B cell (primary cell): ENCODE measurements at regions not wholly inside any gene's neighbourhood (a gene's known extent, or its start where the extent isn't known, plus 50 kb on each side); places are given as distances from the start of the nearest gene placed in this dataset.

Experiments used
- ATAC-seq: fragments of 200-7000 bp; cut with Tn5 transposase; one replicate; pipeline ENCODE4 v1.10.0; 2021; ENCODE audit warnings: low read depth, mild to moderate bottlenecking, moderate number of reproducible peaks, moderate library complexity
- CTCF ChIA-PET: fragments of 350-600 bp; sonication (Branson Sonifier 250); formaldehyde crosslinking; loops from one replicate; lab custom pipeline; 2021; ENCODE audit warnings: antibody characterized with exemption, inconsistent platforms; lab: Charles Lee
- POLR2A ChIA-PET: fragments of 350-600 bp; sonication (Branson Sonifier 250); formaldehyde crosslinking; loops from one replicate; lab custom pipeline; 2021; ENCODE audit warnings: antibody characterized with exemption; lab: Charles Lee
- DNase-seq: peaks from one replicate; pipeline ENCODE4 v3.0.0; 2013
- H2AFZ ChIP-seq: 2 replicates; pipeline ENCODE4 v1.6.1; 2012; ENCODE audit warnings: mild to moderate bottlenecking, low read depth, low read length; ENCODE audit not compliant: insufficient read depth, poor library complexity, severe bottlenecking
- H3K27ac ChIP-seq, 2 donors: 1 replicate in 1 of 2; 2 replicates in 1 of 2; pipeline ENCODE4 v1.5.1; 2012 to 2013; ENCODE audit warnings: low read length in 2 of 2, mild to moderate bottlenecking in 2 of 2, moderate library complexity in 1 of 2
- H3K27me3 ChIP-seq, 4 experiments: fragments of 200-600 bp in 1 of 4; sonication (generic) in 1 of 4; replicated peaks in 1 of 4; 1 replicate in 2 of 4; 2 replicates in 2 of 4; pipeline versions ENCODE4 v1.6.1 to v1.7.0; 2013 to 2016; ENCODE audit warnings: low read length in 3 of 4, mild to moderate bottlenecking in 2 of 4, mixed read lengths in 1 of 4, moderate library complexity in 1 of 4; ENCODE audit not compliant: insufficient read depth in 4 of 4, control insufficient read depth in 3 of 4; ENCODE audit errors: control extremely low read depth in 1 of 4
- H3K36me3 ChIP-seq, 2 experiments: replicated peaks in 1 of 2; 1 replicate in 1 of 2; 2 replicates in 1 of 2; pipeline versions ENCODE4 v1.6.1 to v1.7.1; 2013; ENCODE audit warnings: low read length in 1 of 2; ENCODE audit not compliant: insufficient read depth in 2 of 2, control insufficient read depth in 1 of 2; ENCODE audit errors: control extremely low read depth in 1 of 2, extremely low read depth in 1 of 2
- H3K4me1 ChIP-seq, 2 donors: fragments of 200-600 bp in 1 of 2; sonication (generic) in 1 of 2; 1 replicate in 1 of 2; 2 replicates in 1 of 2; pipeline versions ENCODE4 v1.5.1 to v1.6.1; 2013 to 2017; ENCODE audit warnings: low read length in 2 of 2; ENCODE audit not compliant: control insufficient read depth in 2 of 2, insufficient read depth in 2 of 2
- H3K4me2 ChIP-seq: replicated peaks from 2 replicates; pipeline ENCODE3; 2012; ENCODE audit warnings: mild to moderate bottlenecking, low read depth, low read length; ENCODE audit not compliant: poor library complexity, severe bottlenecking
- H3K4me3 ChIP-seq, 5 experiments: fragments of 200-600 bp in 1 of 5; sonication (generic) in 1 of 5; 1 replicate in 3 of 5; 2 replicates in 2 of 5; pipeline versions ENCODE4 v1.5.1 to v1.7.0; 2011 to 2016; ENCODE audit warnings: low read length in 4 of 5, mild to moderate bottlenecking in 4 of 5, low read depth in 2 of 5, control low read depth in 1 of 5, moderate library complexity in 1 of 5; ENCODE audit not compliant: insufficient read depth in 1 of 5; ENCODE audit errors: control extremely low read depth in 1 of 5, extremely low read depth in 1 of 5
- H3K79me2 ChIP-seq: fragments of 200-600 bp; sonication (generic); one replicate; pipeline ENCODE4 v1.6.0; 2016; ENCODE audit warnings: low read length; ENCODE audit not compliant: control insufficient read depth, insufficient read depth
- H3K9ac ChIP-seq: fragments of 200-600 bp; sonication (generic); 2 replicates; pipeline ENCODE4 v1.6.1; 2017; ENCODE audit warnings: mild to moderate bottlenecking, low read length, moderate library complexity
- H3K9me3 ChIP-seq, 3 donors: one replicate each; pipeline versions ENCODE4 v1.6.1 to v1.7.1; 2013; ENCODE audit warnings: low read length in 2 of 3; ENCODE audit not compliant: control insufficient read depth in 2 of 3, insufficient read depth in 1 of 3; ENCODE audit errors: control extremely low read depth in 1 of 3
- H4K20me1 ChIP-seq: 2 replicates; pipeline ENCODE4 v1.6.0; 2012; ENCODE audit warnings: mild to moderate bottlenecking, low read length; ENCODE audit not compliant: insufficient read depth, control insufficient read depth, poor library complexity, severe bottlenecking
- H3K27ac Mint-ChIP-seq: one replicate; pipeline ENCODE4 v1.8.0; 2021; ENCODE audit warnings: mixed read lengths
- H3K27me3 Mint-ChIP-seq: one replicate; pipeline ENCODE4 v1.8.0; 2021; ENCODE audit warnings: mixed read lengths
- H3K4me1 Mint-ChIP-seq: one replicate; pipeline ENCODE4 v1.8.0; 2021; ENCODE audit warnings: mixed read lengths
- H3K4me3 Mint-ChIP-seq: one replicate; pipeline ENCODE4 v1.8.0; 2021; ENCODE audit warnings: mixed read lengths
- H3K9me3 Mint-ChIP-seq: one replicate; pipeline ENCODE4 v1.8.0; 2022; ENCODE audit warnings: mixed read lengths; ENCODE audit not compliant: insufficient read depth
- CTCF ChIP-seq: fragments of 200-600 bp; IDR thresholded peaks from one replicate; pipeline ENCODE4 v1.8.0; 2022; ENCODE audit warnings: antibody characterized with exemption, mild to moderate bottlenecking
- EZH2 ChIP-seq: IDR thresholded peaks from 2 replicates; pipeline ENCODE4 v1.6.1; 2012; ENCODE audit warnings: borderline replicate concordance, low read depth, mild to moderate bottlenecking, moderate library complexity, low read length; ENCODE audit not compliant: insufficient read depth, poor library complexity, severe bottlenecking
- WGBS: methylation state at CpG from one replicate; pipeline ENCODE4 v1.1.5; 2013; ENCODE audit warnings: missing lambda C conversion rate; ENCODE audit not compliant: insufficient coverage; 5-methylcytosine and 5-hydroxymethylcytosine counted together
- intact Hi-C: fragments of 100-400 bp; cut with micrococcal nuclease; formaldehyde crosslinking; loops from one replicate; pipeline ENCODE4 v1.10.0; 2022

DNA sequence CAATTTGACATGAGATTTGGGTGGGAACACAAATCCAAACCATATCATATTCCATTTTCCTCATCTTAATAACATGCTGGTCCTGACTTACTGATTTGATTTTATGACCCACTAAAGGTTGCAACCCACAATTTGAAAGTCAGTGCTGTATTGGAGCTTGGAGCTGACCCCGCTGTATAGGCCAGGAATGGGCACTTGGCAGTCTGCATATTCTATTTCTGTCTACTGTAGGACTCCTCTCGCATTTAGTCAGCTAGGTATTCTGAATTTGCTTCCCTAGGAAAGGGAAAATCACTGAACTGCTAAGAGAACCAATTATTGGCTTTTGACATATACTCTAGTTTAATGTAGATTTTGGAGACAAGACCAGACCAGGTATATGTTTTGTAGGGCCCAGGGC lies 157.0 kb downstream of the MFSD1 start:
- no peak overlapping the region for H3K27ac ChIP-seq
- peaks cover 0 to 5% (median 0%) of the 10 kb centered on the region in 3 donors for H3K9me3 ChIP-seq
- Mint-ChIP-seq H3K27ac (no peak overlapping the region), H3K9me3 (peaks cover 2% of the 10 kb centered on the region), H3K4me1 (no peaks in the 10 kb centered on the region), H3K27me3 (peaks cover 3% of the 10 kb centered on the region), H3K4me3 (no peak overlapping the region)
- no peaks in the 10 kb centered on the region for H3K4me1 ChIP-seq
- H3K79me2 ChIP-seq, result no peaks in the 10 kb centered on the region
- ATAC-seq (no peak), DNase-seq (no peak)
- TF ChIP-seq EZH2, result no peak
- no peak for TF ChIP-seq CTCF
- H2AFZ ChIP-seq, result no peak overlapping the region
- no peaks in the 10 kb centered on the region for H3K36me3 ChIP-seq
- 100% methylated on average over 1 of the region's 2 CpGs for WGBS
- POLR2A ChIA-PET, result no interaction called here
- intact Hi-C loops, result no loop called here
- H3K27me3 ChIP-seq, result no peaks in the 10 kb centered on the region
- no peak overlapping the region for H3K4me3 ChIP-seq
- no peak overlapping the region for H3K9ac ChIP-seq
- CTCF ChIA-PET, result no interaction called here
- no peak overlapping the region for H3K4me2 ChIP-seq
- no peaks in the 10 kb centered on the region for H4K20me1 ChIP-seq

DNA sequence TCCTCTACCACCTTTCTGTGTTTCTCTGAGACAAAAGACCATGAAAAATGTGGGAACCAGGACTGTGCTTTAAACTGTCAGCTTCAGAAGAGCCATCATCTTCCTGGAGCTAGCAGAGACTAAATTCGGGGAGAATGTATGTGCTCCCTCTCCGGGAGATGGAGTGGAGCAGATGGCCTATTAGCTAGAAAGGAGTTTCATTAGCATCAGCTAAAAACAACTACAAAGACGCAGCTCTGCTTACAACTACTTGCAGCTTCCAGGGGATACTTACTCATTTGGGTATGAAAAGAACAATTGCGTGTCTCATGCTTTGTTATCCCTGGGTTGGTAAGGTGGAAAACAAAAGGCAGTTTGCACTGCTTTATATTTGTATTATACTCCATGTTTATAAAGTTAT lies 159.6 kb downstream of the MFSD1 start:
- no peak for ATAC-seq
- Histone ChIP-seq H3K36me3 (no peaks in the 10 kb centered on the region), H3K79me2 (no peaks in the 10 kb centered on the region), H3K27me3 (no peaks in the 10 kb centered on the region), H2AFZ (no peak overlapping the region), H3K4me3 (no peak overlapping the region), H3K9me3 (peaks cover 0 to 5% (median 0%) of the 10 kb centered on the region in 3 donors), H3K9ac (no peak overlapping the region), H4K20me1 (no peaks in the 10 kb centered on the region), H3K27ac (no peak overlapping the region), H3K4me2 (no peak overlapping the region), H3K4me1 (no peaks in the 10 kb centered on the region)
- intact Hi-C loops, result no loop called here
- no CpG with 5 or more reads among the region's 4 CpGs for WGBS
- ChIA-PET CTCF (no interaction called here), POLR2A (no interaction called here)
- Mint-ChIP-seq H3K9me3 (peaks cover 2% of the 10 kb centered on the region), H3K4me1 (no peaks in the 10 kb centered on the region), H3K4me3 (no peak overlapping the region), H3K27me3 (no peaks in the 10 kb centered on the region), H3K27ac (no peak overlapping the region)
- no peak for DNase-seq
- no peak for TF ChIP-seq CTCF
- TF ChIP-seq EZH2, result no peak
